GM21786 (cell line): ENCODE measurements at regions not wholly inside any gene's neighbourhood (a gene's known extent, or its start where the extent isn't known, plus 50 kb on each side); places are given as distances from the start of the nearest gene placed in this dataset.
"Not testable (repeated sequence)": the region's sequence is repeated elsewhere in the genome, so short reads cannot be mapped to it uniquely, and the experiment has no call there.

Experiments used
- ATAC-seq: cut with Tn5 transposase; IDR thresholded peaks from one replicate; pipeline ENCODE4 v1.9.1; 2021; ENCODE audit not compliant: unreplicated experiment

DNA sequence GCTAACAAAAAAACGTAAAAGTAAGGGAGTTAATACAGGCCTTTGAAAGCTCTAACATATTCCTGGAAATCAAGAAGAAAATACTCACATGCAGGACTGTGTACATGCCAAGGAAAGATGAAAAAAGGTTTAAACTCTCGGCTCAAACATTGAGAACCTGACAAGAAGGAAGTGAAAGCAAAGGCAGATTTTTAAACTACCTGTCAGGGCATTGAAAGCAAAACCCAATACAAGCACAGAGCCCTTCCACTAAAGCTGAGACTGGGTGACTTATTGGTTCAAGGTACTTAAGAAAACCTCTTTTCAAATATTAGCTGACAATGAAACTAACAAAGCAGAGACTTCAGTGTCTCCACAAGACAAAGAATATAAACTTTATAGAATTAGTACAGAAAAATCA, 313.0 kb upstream of the GRID2 start:
- peak; percentile 90 for ATAC-seq

DNA sequence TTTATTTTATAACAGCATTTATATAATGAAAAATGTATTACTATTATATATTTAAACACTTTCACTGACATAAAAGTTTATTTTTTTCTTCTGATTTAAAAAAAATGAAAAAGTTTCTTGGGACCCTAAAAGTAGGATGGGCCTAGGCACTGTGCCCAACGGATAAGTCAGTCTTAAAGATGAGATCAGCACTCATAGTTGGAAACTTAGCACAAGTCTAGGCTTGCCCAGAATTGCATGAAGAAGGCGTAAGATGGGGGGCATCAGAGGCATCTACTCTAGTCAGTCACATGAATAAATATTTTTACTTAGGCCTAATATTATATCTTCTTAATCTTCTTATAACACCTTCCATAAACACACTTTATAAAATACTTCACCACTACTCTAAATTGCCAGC, 306.7 kb upstream of the GRID2 start:
- no peak for ATAC-seq

DNA sequence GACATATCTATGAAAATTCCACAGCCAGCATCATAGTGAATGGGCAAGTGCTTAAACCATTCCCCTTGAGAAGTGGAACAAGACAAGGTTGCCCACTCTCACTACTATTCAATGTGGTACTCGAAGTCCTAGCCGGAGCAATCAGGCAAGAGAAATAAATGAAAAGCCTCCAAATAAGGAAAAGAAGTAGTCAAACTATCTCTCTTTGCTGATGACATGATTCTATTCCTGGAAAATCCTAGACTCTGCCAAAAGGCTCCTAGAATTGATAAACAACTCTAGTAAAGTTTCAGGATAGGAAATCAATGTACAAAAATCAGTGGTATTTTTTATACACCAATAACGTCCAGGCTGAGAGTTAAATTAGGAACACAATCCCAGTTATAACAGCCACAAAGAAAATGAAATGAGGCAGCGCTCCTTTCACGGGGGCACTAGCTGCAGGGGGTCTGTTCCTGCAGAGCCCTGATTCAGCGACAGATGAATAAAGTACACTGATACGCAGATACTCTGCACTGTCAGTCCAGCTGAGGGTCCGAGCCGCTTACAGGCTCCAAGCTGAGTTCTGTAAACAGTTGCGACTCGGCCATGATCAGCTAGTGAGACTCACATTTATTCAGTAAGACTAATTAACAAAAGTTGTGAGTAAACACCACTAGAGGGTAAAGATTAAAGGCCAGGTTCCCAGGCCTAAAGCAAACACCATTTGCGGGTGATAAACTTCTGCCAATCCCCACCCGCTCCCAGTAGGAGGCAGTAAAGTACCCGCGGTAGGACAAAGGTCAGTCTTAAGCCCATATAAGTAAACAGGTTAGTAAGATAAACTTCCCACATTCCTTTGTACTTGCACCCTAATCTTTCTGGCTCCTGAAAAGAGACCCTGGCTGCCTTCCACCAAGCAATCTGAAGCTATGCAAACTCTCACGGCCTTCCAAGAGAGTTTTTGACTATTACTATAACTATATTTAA, 290.6 kb upstream of the GRID2 start:
- ATAC-seq: no peak

DNA sequence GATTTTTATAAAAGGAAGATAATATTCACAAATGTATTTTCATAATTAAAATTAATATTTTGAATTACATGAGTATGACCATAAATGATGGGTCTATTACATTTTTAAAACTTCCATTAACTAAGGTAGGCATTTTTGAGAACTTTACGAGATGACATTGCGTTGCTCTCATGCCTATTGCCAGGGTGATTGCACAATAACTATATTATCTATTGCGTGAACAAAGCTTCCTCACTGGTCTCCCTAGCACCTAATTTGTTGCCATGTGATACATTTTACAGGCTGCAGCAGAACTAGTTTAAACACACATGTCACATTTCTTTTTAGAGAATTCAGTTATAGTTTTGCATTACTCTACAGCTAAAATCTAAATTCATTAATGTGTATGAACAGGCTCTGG, 289.7 kb upstream of the GRID2 start:
- no peak for ATAC-seq

DNA sequence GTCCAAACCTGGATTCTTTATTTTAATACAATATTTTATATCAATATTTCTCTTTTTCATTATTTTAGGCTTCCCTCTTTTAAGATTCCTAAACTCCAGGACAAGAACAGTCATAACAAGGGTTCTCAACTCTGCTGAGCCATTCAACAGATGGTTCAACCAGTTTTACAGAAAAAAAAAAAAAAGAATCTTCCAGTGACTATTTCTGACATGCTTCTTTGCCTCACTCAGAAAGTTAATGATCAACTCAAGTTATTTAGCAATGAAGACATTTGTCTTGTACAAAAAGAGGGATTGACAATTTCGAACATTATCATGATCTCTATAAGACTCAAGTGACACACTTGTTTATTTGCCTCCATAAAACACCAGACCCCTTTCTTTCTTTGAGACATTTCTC, 282.6 kb upstream of the GRID2 start:
- no peak for ATAC-seq

DNA sequence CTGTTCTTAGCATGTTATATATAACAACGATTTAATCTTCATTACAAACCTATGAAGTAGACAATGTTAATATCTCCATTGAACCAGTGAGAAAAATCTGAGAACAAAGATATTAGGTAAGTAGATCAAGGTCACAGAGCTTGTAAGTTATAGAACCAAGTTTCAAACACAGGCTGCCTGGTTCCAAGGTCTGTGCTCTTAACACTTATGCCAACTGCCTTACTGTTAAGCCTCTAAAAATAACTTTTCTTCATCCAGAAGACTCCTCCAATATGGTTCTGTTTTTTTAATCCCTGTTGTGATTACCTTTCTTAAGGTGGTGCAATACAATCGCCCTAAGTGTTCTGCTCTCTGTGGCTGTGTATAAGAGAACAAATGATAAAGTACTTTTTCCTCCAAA, 282.0 kb upstream of the GRID2 start:
- ATAC-seq: no peak

DNA sequence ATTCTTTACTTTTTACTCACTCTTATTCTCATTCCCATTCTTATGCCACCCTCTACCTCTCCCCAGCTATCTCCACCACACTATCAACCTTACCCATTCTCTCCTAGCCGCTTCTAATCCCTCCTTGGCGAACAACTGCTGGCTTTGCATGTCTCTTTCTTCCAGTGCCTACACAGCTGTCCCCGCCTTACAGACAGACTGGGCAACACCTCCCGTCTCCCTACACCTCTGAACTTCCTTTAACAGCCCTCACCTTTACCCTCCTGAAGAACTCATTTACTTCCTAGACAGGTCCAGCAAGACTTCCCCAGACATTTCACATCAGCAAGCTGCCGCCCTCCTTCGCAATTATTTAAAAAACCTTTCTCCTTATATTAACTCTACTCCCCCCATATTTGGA, 274.9 kb upstream of the GRID2 start:
- not testable (repeated sequence) for ATAC-seq

DNA sequence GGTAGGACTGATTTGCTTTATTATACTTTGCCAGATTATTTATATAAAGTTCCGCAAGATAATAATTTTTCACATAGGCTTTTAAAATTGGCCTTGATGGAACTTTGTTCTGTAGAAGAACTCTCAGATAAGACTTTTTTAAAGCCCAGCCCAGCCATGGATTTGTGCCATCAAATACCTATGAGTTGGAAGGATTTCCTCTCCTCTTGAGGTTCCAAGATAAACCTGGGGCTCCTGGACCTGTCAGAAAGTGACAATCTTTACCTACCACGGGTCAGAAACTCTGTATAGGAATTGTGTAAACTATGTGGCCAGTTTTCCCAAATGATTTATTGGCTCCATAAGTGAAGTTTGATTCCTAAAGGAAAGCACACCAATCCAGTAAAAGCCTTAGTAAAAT, 271.9 kb upstream of the GRID2 start:
- ATAC-seq: no peak

DNA sequence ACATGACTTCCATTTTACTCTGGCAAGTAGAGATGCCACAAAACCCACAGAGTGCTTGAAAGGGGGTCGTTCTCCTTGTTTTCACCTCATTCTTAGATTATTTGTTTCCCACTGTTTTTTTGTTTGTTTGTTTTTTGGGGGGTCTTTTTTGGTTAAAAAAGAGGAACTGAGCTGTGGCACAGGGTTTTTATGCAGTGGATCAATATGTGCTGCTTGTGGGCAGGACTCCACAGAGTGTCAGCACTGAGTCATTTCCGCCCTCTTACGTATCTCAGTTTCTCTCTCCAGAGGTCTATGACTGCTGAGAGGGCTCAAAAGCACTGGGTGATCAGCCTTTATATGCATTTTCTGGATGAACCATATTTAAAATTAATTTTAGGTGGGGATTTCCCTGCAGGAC, 268.1 kb upstream of the GRID2 start:
- no peak for ATAC-seq

DNA sequence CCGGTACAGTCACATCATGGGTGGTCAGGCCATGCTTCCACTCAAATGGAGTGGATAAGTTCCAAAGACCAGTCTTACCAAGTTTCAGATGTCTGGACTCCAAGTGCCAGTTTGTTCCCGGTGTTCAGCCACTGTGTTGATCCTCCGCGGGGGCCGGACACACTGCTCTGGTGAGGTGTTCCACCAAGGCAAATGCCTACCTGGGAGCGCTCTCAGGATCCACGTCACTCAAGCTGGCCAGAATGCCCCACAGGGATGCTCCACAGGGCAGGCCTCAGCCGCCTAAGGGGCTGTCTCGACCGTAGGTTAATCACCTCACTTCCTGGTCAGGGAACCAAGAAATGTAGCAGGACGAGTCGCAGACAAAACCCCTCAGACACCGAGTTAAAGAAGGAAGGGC, 258.0 kb upstream of the GRID2 start:
- ATAC-seq: no peak

DNA sequence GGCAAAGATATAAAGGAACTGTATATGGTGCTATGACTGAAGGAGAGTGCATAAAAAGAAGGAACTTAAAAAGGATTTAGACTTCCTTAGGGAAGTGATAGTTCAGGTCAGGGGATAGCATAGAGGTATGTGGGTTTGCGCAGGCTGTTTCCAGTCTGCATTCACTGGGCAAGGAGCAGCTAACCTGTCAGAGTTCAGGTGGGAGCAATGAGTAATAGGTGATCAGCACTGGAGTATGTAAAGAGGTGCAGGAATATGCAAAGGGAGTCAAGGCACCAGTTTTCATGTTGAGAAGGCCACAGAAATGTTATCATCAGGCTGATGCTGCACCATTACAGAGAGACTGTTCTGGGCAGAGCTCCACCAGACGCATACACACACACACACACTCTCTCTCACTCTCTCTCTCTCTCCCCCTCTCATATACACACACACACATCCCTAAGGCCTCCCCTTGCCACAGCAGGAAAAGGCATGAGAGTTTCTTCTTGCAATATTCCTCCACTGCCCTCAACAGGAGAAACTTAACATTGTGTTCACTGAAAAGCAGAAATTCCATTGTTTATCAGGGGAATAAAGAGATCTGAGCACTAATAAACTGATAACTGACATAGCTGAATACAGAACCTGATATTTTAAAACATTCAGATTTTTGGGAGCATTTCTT, 256.4 kb upstream of the GRID2 start:
- no peak for ATAC-seq

DNA sequence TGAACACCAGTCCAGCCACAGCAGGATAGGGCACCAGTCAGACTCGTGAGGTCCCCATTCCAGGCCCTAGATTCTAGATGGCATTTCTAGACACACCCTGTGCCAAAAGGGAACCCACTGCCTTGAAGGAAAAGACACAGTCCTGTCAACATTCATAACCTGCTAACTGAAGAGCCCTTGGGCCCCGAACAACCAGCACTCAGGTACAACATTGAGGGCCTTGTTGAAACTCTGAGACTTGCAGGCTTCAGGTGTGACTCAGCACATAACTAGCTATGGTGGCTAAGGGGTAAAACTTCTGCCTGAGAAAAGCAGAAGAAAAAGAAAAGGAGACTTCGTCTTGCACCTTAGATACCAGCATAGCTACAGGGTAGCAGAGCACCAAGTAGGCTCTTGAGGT, 252.9 kb upstream of the GRID2 start:
- no peak for ATAC-seq

DNA sequence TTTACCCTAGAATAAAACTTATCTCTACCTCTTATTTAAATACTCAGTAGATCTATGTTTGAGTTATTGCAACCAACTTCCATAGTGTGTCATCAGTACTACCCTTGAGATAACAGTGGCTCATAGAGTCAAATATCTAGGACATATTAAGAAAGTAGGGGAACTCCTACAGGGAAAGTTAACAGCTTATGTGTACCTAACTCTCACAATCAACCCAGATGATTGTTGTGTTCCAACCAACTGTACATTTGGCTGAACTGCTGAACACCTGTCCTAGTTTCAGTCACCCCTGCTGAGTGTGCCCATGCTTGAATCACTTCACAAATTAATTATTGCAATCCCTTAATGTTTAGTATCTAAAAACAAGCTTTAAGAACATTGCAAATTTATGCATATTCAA, 244.2 kb upstream of the GRID2 start:
- no peak for ATAC-seq

DNA sequence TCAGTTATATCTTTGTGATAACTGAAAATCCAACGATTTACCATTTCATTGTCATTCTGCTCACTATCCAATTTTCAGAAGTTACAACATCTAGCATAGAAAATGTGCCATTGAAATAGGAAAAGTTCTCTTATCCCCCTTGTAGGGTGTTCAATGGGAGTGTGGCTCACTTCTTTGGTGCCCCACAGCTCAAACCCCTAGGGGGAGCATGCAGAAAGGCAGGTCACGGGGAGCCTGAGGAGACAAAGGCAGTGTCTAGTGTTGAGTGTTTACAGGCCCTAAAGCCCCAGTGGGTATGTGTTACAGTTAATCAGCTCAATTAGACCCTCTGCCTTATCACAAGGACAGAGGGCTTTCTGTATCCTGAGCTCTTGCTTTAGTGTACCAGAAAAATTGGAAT, 243.4 kb upstream of the GRID2 start:
- ATAC-seq: no peak

DNA sequence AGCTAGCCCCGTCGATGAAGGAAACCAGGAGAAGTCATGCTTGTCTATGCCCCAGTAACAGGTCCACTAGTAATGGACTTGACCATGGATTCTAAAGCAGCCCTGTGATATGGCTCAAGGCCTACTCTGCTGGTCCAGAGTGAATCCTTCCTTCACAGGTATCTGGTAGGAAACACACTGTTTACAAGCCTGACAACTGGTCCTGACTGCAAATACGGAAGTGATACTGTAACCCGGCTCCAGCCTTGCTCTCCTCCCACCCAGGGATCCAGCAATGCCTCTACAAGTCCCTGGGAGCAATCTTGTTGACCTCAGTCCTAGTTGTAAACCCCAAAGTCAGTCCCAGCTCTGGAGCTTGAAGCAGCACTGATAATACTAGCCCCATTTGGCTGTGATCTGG, 239.2 kb upstream of the GRID2 start:
- ATAC-seq: no peak

DNA sequence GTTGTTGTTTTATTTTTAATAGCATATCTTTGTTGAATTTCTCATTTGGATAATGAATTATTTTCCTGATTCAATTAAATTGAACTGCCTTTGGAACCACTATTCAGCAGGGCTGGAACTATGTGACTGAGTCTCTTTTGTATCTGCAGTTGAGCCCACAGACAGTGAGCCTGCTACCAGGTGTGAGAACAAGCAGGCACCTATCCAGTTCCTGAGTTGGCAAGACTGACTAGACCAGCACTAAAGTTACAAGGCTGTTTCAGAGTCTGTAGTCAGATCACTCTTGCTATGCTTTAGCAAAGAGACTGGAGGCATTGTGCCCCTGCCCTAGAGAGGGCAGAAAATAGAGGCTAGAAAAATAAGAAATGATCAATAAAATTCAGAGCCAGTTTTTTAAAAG, 237.3 kb upstream of the GRID2 start:
- ATAC-seq: no peak

DNA sequence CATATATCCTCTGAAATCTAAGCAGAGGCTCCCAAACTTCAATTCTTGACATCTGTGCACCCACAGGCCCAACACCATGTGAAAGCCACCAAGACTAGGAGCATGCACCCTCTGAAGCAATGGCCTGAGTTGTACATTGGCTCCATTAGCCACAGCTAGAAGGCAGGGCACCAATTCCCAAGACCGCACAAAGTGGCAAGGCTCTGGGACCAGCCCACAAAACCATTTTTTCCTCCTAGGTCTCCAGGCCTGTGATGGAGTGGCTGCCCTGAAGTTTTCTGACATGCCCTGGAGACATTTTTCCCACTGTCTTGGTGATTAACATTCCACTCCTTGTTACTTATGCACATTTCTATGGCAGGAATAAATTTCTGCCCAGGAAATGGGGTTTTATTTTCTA, 232.2 kb upstream of the GRID2 start:
- ATAC-seq: no peak

DNA sequence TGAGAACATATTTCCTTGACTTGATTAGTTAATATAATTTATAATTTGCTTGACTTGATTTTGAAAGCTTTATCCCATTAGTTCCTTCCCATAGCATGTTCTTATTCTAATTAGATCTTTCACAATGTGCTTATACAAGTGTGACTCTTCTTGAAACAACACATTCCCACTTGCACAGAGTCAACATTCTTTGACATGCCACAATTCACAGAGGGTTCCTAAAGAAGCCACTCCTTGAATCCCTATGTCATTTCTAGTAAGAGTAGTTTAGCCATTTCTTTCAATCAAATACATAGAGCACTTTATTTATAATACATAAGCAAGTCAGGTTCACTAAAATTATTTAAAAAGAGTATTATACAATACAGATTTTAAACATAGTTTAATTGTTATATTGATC, 228.9 kb upstream of the GRID2 start:
- no peak for ATAC-seq

DNA sequence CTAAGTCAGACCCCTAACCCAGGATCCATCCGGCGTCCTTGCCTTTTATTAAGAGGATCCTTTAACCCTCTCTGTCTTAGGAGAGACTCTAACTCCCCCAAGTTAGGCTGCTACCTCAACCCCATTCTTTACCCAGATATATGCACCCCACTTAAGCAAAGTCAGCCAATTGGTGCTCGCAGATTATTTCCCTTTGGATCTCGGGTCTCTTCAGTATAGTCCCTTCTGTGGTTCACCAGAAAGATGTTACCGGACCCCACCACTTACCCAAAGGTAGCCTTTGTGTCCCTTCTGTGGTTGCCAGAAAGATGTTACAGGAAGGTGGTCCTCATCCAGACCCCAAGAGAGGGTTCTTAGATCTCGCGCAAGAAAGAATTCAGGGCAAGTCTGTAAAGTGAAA, 212.9 kb upstream of the GRID2 start:
- ATAC-seq: no peak

DNA sequence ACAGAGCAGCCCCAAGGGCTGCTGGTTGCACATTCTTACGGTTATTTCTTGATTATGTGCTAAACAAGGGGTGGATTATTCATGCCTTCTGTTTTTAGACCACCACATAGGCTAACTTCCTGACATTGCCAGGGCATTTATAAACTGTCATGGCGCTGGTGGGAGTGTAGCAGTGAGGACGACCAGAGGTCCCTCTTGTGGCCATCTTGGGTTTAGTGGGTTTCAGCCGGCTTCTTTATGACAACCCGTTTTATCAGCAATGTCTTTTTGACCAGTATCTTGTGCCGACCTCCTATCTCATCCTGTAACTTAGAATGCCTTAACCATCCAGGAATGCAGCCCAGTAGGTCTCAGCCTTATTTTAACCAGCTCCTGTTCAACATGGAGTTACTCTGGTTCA, 212.4 kb upstream of the GRID2 start:
- ATAC-seq: peak; percentile 59

DNA sequence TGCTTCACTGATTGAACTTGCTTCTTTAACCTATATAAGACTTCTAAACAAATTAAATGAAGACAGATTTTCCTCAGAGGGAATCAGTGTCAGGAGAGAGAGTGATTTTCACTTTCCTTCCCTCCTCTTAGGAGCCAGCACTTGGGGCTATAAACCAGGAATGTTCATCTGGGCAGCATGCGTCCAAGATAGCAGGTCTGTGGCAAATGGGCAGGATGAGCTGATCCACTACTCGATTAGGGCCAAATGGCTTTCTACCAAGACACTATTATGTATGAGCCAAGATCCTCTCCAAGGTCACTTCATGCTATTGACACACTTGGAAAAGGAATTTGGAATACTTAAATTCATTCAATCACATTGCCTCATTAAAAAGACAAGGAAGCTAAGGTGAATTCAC, 203.9 kb upstream of the GRID2 start:
- ATAC-seq: no peak

DNA sequence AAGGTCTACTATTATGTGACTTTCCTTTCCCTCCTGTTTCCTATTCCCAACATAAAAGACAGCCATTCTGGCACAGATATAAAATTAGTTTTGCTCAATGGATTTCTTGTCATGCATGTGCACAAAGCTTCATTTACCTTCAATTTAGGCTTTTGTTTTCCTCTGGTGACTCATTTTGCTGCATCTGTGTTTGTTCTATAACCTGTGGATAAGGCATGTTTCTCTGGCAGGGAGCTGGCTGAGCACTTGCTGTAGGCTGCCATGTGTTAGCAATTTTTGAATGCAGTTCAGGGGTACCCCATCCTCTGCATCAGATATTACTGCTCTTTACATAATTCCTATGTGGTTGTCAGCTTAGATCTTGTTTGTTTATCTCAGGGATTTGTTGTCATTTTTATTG, 202.8 kb upstream of the GRID2 start:
- ATAC-seq: no peak
